Naive thymus-derived CD8-positive, alpha-beta T cell (primary cell): ENCODE measurements at regions not wholly inside any gene's neighbourhood (a gene's known extent, or its start where the extent isn't known, plus 50 kb on each side); places are given as distances from the start of the nearest gene placed in this dataset.
A peak's percentile ranks its signal among the peaks of the same experiment; 100 is the strongest.

ENCODE experiments used
- ATAC-seq, 2 donors: fragments of 150-1000 bp; cut with Tn5 transposase in 1 of 2; sonication (Bioruptor Pico), chemical (Tn5 transposase) in 1 of 2; 1 replicate in 1 of 2; 2 replicates in 1 of 2; pipeline ENCODE4 v1.10.0; 2021; ENCODE audit warnings: mild to moderate bottlenecking in 2 of 2, moderate library complexity in 2 of 2
- POLR2A ChIA-PET: fragments of 350-600 bp; sonication (Branson Sonifier 250); formaldehyde crosslinking; loops from one replicate; lab custom pipeline; 2021; ENCODE audit warnings: antibody characterized with exemption; lab: Charles Lee
- DNase-seq, 10 donors: peaks; one replicate each; pipeline versions ENCODE4 v3.0.0 to v3.0.0-alpha.2; 2020 to 2022
- H3K27ac Mint-ChIP-seq, 10 donors: one replicate each; pipeline ENCODE4 v1.8.0; 2020 to 2022; ENCODE audit warnings: mild to moderate bottlenecking in 10 of 10, mixed read lengths in 10 of 10, moderate library complexity in 4 of 10, inconsistent platforms in 1 of 10
- H3K27me3 Mint-ChIP-seq, 5 donors: one replicate each; pipeline ENCODE4 v1.8.0; 2021 to 2022; ENCODE audit warnings: mixed read lengths in 5 of 5
- H3K36me3 Mint-ChIP-seq, 3 donors: one replicate each; pipeline ENCODE4 v1.8.0; 2020 to 2022; ENCODE audit warnings: mixed read lengths in 3 of 3, mild to moderate bottlenecking in 2 of 3, inconsistent platforms in 1 of 3
- H3K4me1 Mint-ChIP-seq, 4 donors: one replicate each; pipeline ENCODE4 v1.8.0; 2021 to 2022; ENCODE audit warnings: mixed read lengths in 4 of 4
- H3K4me3 Mint-ChIP-seq, 10 donors: one replicate each; pipeline ENCODE4 v1.8.0; 2020 to 2022; ENCODE audit warnings: mild to moderate bottlenecking in 10 of 10, mixed read lengths in 10 of 10, moderate library complexity in 6 of 10, inconsistent platforms in 1 of 10
- H3K9me3 Mint-ChIP-seq, 9 donors: one replicate each; pipeline ENCODE4 v1.8.0; 2020 to 2022; ENCODE audit warnings: mixed read lengths in 9 of 9, mild to moderate bottlenecking in 3 of 9, inconsistent platforms in 1 of 9, moderate library complexity in 1 of 9

DNA sequence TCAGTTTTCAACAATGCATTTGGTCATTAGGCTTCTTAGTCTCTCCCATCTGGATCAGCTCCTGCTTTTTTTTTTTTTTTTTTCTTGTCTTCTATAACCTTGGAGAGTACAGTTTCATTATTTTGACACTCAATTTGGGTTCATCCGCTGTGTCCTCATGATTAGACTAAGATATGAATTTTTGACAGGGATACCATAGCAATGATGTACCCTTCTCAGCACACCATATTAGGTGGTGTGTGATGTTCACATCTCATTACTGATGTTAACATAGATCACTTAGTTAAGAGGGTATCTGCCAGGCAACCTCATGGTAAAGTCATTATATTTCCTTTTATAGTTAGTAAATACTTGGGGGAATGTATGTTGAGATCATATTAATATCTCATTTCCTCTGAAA lies 445.5 kb upstream of the IGFBP3 start:
- no peaks in the 10 kb centered on the region for H3K36me3 Mint-ChIP-seq
- H3K27ac Mint-ChIP-seq: peak overlapping the region in 1 of 10 donors; percentile 56
- POLR2A ChIA-PET: no interaction called here
- ATAC-seq: no peak
- peaks cover 0 to 5% (median 0%) of the 10 kb centered on the region in 9 donors for H3K9me3 Mint-ChIP-seq
- DNase-seq: no peak
- no peaks in the 10 kb centered on the region for H3K27me3 Mint-ChIP-seq
- H3K4me3 Mint-ChIP-seq: no peak overlapping the region
- H3K4me1 Mint-ChIP-seq: no peaks in the 10 kb centered on the region

DNA sequence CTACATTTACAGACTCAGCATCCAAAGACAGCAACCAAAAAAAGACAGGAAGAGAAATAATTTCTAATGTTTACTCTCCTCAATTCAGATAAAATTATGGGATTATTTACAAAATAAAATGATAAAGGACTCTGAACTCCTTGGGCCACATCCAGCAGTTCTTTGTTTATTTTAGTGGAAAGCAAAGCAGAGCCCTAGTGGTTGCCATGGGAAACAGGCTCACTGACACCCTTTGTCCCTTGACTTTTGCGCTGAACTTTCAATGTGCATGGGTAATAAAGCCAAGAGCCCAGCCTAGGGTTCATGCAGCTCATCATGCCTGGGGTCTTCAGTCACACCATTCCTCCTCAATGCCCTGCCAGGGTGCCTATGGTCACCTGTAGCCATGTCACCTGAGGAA lies 442.6 kb upstream of the IGFBP3 start:
- Mint-ChIP-seq H3K36me3 (no peaks in the 10 kb centered on the region), H3K4me3 (no peak overlapping the region), H3K27ac (no peak overlapping the region), H3K9me3 (peaks cover 0 to 4% (median 0%) of the 10 kb centered on the region in 9 donors), H3K27me3 (no peaks in the 10 kb centered on the region), H3K4me1 (no peaks in the 10 kb centered on the region)
- ATAC-seq (no peak), DNase-seq (no peak)
- POLR2A ChIA-PET: no interaction called here

DNA sequence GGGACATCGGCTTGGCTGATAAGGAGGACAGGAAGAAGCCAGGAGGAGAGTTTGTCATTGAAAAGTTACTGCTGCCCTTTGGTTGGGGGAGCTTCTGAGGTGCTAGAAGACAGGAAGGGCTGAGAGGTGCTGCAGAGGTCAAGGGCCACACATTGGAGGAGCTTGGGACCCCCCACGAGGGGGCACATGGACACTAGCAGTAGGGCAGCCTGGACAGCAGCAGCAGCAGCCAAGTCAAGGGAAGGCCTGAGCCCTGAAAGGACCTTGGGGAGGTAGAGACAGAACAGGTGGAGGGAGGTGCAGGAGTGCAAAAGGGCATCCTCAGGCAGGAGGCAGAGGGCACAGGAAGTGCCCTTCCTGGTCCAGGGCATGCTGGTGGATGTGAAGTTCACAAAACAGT lies 439.7 kb upstream of the IGFBP3 start:
- no peaks in the 10 kb centered on the region for H3K27me3 Mint-ChIP-seq
- H3K4me3 Mint-ChIP-seq: no peak overlapping the region
- POLR2A ChIA-PET: no interaction called here
- H3K36me3 Mint-ChIP-seq: no peaks in the 10 kb centered on the region
- H3K9me3 Mint-ChIP-seq: peaks cover 0 to 4% (median 0%) of the 10 kb centered on the region in 9 donors
- DNase-seq (no peak), ATAC-seq (no peak)
- H3K27ac Mint-ChIP-seq: peak overlapping the region in 1 of 10 donors; percentile 40
- H3K4me1 Mint-ChIP-seq: no peaks in the 10 kb centered on the region

DNA sequence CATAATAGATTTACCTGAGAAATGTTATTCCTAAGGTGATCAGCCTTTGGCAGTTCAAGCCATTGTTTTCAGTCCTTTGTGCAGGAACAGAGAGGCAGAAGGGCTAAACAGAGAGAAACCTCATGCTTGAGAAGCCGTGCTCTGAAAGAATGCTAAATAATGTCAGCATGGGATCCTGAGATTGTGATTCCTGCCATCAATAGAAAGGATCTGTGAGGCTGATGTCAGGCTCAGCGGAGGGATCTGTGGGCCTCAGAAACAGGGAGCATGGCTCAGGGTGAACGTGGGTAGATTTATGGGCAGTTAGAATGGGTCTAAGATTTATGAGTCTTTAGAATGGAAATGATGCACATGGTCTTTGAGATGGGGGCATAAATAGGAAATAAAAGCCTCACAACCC lies 439.2 kb upstream of the IGFBP3 start:
- Mint-ChIP-seq H3K36me3 (no peaks in the 10 kb centered on the region), H3K27me3 (peaks cover 0 to under 1% (median 0%) of the 10 kb centered on the region in 5 donors), H3K27ac (no peak overlapping the region), H3K4me1 (no peaks in the 10 kb centered on the region), H3K9me3 (peaks cover 0 to 4% (median 0%) of the 10 kb centered on the region in 9 donors), H3K4me3 (no peak overlapping the region)
- POLR2A ChIA-PET: no interaction called here
- no peak for DNase-seq
- no peak for ATAC-seq

DNA sequence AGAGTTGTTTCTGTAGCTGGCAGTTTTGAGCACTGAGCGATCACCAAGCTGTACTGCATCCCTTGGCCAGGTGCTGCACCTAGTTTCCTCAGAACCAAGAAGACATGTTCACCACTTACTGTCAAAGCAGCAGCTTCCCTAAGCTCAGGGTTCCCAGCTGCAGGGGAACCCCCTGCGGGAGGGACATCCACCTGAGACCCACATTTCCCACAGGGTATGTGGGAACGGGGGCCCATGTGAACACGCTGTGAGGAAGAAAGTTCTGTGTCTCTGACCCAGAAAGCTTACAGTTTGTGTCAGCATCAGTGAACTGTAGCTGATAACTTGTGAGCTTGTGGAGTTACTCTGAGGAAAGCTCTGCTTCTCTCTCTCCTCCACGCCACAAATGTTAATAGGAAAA lies 436.8 kb upstream of the IGFBP3 start:
- Mint-ChIP-seq H3K36me3 (no peaks in the 10 kb centered on the region), H3K9me3 (peaks cover 0 to 2% (median 0%) of the 10 kb centered on the region in 9 donors), H3K27ac (no peak overlapping the region), H3K4me3 (no peak overlapping the region), H3K27me3 (peaks cover 0 to 14% (median 3%) of the 10 kb centered on the region in 5 donors), H3K4me1 (no peaks in the 10 kb centered on the region)
- DNase-seq: no peak
- POLR2A ChIA-PET: no interaction called here
- ATAC-seq: no peak

DNA sequence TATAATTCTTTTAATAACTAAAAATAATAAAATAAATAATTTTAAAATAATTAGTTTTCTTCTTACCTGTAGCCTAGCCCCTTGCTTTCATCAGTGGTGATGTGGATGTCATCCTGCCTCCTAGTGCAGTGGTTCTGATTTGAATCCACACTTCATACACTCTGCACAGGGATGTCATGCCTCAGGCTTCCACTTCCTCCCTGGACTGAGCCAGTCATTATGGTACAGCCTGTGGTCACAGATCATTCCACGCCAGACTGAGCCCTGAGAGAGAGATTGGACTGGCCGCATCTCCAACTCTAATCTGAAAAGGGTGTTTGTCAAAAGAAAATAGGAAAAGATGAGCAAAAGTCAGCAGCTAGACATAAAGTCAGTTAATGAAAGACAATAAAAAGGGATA lies 436.2 kb upstream of the IGFBP3 start:
- no peak overlapping the region for H3K27ac Mint-ChIP-seq
- H3K4me3 Mint-ChIP-seq: no peak overlapping the region
- ATAC-seq (no peak), DNase-seq (no peak)
- peaks cover 0 to 2% (median 0%) of the 10 kb centered on the region in 9 donors for H3K9me3 Mint-ChIP-seq
- H3K36me3 Mint-ChIP-seq: no peaks in the 10 kb centered on the region
- H3K27me3 Mint-ChIP-seq: peaks cover 0 to 14% (median 3%) of the 10 kb centered on the region in 5 donors
- H3K4me1 Mint-ChIP-seq: no peaks in the 10 kb centered on the region
- POLR2A ChIA-PET: no interaction called here

DNA sequence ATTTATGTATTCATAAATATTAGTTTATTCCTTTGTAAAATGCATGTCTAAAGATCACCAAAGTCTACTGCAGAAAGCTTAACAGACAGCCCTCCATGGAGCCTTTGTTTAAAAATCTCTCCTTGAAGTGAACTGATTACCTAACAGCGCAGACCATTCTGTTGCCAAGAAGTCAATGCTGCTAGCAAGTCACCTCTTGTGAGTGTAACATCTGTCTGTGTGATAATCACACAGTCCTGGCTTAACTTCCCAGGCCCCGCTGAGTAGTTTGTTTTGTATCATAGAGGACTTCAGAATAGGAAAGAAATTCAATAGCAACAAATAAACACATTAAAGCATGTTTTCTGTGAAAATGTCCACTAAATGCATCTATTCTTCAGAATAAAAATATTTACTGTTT lies 435.3 kb upstream of the IGFBP3 start:
- DNase-seq (no peak), ATAC-seq (no peak)
- peaks cover 0 to 14% (median 3%) of the 10 kb centered on the region in 5 donors for H3K27me3 Mint-ChIP-seq
- H3K4me1 Mint-ChIP-seq: no peaks in the 10 kb centered on the region
- POLR2A ChIA-PET: no interaction called here
- no peak overlapping the region for H3K4me3 Mint-ChIP-seq
- no peak overlapping the region for H3K27ac Mint-ChIP-seq
- H3K9me3 Mint-ChIP-seq: peaks cover 0 to 2% (median 0%) of the 10 kb centered on the region in 9 donors
- H3K36me3 Mint-ChIP-seq: no peaks in the 10 kb centered on the region

DNA sequence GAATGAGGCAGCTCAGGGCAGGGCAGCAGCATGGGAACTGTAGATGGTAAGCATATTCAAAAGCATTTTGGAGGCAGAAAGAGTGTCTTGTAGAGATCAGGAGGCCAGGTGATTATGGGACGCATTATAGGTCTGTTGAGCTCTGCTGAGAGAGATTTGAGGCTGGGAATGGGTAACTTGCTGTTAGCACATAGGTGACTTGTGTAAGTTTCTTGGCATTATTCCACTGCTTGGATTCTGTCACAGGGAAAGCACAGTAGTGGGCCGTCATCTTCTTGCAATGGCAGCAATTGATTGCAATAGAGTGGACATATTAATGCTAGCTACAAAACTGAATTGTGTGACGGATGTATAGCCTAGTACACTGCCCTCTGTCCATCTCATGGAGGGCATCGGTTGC lies 434.3 kb upstream of the IGFBP3 start:
- no peak for DNase-seq
- Mint-ChIP-seq H3K9me3 (no peaks in the 10 kb centered on the region), H3K4me3 (no peak overlapping the region), H3K27ac (no peak overlapping the region), H3K4me1 (no peaks in the 10 kb centered on the region), H3K27me3 (peaks cover 0 to 14% (median 3%) of the 10 kb centered on the region in 5 donors), H3K36me3 (no peaks in the 10 kb centered on the region)
- ATAC-seq: no peak
- POLR2A ChIA-PET: no interaction called here

DNA sequence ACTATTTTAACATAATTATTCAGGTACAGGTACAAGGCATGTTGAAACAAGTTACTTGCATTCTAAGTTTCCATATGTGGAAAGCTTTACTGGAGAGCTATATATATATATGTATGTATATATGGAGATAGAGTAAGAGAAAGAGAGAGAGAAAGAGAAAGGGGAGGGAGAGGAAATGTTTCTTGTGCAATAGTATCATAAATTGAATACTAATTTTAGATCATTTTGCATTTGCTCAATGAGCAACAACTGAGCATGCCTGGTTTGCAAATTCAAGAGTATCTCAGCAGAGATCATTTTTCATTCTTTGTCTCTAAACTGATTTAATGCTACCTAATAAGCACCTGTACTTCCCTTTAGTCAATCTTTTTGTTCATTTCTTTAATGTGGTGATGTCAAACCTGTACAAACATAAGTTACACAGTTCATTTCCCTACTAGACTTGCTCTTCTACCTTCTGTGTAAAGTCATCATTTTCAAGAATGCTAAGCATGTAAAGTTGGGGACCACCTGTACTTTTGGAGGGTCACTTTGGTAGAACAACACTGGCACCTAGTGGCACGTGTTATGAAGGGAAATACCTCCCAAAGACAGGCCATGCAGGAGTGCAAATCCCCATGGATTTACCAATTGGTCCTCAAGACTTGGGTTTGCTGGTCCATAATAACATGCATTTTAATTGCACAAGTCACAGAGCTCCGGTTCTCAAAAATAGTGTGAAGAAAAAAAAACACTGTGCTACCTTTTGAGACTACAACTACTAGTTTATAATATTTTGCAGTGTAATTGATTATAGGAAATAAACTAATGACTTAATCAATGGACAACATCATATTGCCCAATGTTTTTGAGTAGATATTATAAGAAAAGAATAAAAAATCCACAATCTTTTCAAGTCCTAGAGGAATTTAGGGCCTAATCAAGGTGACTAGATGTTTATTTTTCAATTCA lies 431.2 kb upstream of the IGFBP3 start:
- ATAC-seq: no peak
- H3K4me3 Mint-ChIP-seq: no peak overlapping the region

DNA sequence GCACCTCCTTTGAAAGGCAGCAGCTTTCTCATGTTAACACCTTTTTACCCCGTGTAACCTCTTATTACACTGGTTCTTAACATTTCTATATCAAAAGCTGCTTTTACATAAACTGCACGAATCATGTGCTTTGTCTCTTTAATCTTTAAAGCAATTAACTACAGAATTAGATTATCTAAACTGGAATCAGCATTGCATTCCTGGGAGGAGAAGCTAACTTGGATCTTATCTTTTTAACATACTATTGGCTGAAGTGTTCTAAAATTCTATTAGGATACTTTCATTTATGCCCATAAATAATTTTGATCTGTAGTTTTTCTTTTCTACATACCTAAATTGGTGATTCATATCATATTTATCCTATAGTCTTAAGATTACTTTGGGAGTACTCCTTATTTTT lies 428.4 kb upstream of the IGFBP3 start:
- Mint-ChIP-seq H3K9me3 (peaks cover 0 to 2% (median 0%) of the 10 kb centered on the region in 9 donors), H3K4me3 (no peak overlapping the region), H3K36me3 (no peaks in the 10 kb centered on the region), H3K27me3 (peaks cover 0 to 18% (median 6%) of the 10 kb centered on the region in 5 donors), H3K27ac (no peak overlapping the region), H3K4me1 (no peaks in the 10 kb centered on the region)
- ATAC-seq (no peak), DNase-seq (no peak)
- POLR2A ChIA-PET: no interaction called here

More for the DNA sequence above, 431.2 kb upstream of the IGFBP3 start:
- DNase-seq: peak in 5 of 10 donors; percentile 13 to 32 (median 20)
- Mint-ChIP-seq H3K36me3 (no peaks in the 10 kb centered on the region), H3K27me3 (peaks cover 0 to 18% (median 5%) of the 10 kb centered on the region in 5 donors), H3K4me1 (no peaks in the 10 kb centered on the region), H3K27ac (no peak overlapping the region), H3K9me3 (no peaks in the 10 kb centered on the region)
- POLR2A ChIA-PET: no interaction called here

DNA sequence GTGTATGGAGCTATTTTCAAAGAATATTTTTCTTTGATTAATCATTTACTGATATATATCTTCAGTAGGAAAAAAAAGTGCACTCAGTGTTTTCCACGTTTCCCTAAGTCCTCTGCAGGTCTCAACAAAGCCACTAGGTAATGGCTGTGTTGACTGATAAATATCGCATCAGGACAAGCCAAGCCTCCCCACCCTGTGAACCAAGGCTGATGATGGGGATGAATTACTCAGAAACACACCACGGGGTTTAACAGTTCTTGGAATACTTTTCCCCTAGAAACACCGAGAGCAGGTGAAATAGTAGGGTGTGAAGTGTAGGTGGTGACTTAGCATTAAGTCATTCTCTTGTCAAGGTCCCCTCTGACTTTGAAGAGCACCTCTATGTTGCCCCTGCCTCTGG lies 423.5 kb upstream of the IGFBP3 start:
- Mint-ChIP-seq H3K27ac (no peak overlapping the region), H3K4me1 (no peaks in the 10 kb centered on the region), H3K9me3 (peaks cover 0 to 18% (median 4%) of the 10 kb centered on the region in 9 donors), H3K4me3 (no peak overlapping the region), H3K27me3 (peaks cover 0 to 15% (median 7%) of the 10 kb centered on the region in 5 donors), H3K36me3 (no peaks in the 10 kb centered on the region)
- POLR2A ChIA-PET: no interaction called here
- ATAC-seq (no peak), DNase-seq (no peak)

DNA sequence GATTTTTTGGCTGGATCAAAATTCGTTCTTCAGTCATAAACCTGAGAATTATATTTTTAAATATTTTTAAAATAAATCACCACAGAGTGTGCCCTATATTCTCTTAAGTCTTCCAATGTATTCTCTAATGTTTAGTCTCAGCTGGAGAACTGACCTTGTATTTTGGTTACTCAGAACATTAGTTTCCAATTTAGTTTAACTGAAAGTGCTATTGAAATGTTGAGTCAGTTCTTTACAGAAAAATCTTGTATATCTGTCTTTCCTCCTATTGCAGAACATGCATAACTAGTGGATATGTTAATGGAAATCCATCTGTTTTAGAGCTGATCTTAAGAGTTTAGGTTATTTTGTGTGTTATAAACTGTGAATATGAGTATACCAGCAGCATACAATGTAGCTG lies 422.7 kb upstream of the IGFBP3 start:
- no peak for ATAC-seq

DNA sequence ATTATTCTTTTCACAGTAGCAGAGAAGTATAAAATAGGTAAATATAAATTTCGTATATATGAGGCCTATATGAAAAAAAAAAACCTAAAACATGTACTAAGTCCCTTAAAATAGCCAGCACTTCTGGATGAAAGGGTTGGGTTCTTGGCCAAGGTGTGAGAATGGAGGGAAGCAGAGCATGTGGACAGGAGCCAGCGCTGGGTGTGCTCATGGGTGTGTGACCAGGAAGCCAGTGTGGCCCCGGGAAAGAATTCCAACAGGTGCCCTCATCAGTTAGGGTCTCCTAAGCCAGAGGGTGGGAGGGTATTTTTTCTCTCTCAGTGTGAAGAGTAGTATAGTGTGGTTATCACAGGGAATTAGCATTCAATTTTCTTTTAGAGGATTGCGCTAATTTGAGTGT lies 401.9 kb upstream of the IGFBP3 start:
- no peak for ATAC-seq
- H3K36me3 Mint-ChIP-seq: no peaks in the 10 kb centered on the region
- POLR2A ChIA-PET: no interaction called here

More for the DNA sequence above, 422.7 kb upstream of the IGFBP3 start:
- POLR2A ChIA-PET: interaction anchor here (0.9 kb wide), 1 partner anchor 421 kb away, joined by 3 read pairs; no protein-coding TSS in a partner anchor
- Mint-ChIP-seq H3K9me3 (peaks cover 0 to 25% (median 6%) of the 10 kb centered on the region in 9 donors), H3K27me3 (peaks cover 0 to 15% (median 7%) of the 10 kb centered on the region in 5 donors), H3K4me3 (no peak overlapping the region), H3K36me3 (no peaks in the 10 kb centered on the region), H3K4me1 (no peaks in the 10 kb centered on the region), H3K27ac (no peak overlapping the region)
- DNase-seq: no peak

More for the DNA sequence above, 401.9 kb upstream of the IGFBP3 start:
- Mint-ChIP-seq H3K9me3 (peaks cover 0 to 7% (median 3%) of the 10 kb centered on the region in 9 donors), H3K27me3 (peaks cover 0 to 2% (median 0%) of the 10 kb centered on the region in 5 donors), H3K4me3 (no peak overlapping the region), H3K4me1 (no peaks in the 10 kb centered on the region), H3K27ac (no peak overlapping the region)
- DNase-seq: no peak
